Gastrocnemius medialis (tissue), 4 donors: ENCODE measurements at regions not wholly inside any gene's neighbourhood (a gene's known extent, or its start where the extent isn't known, plus 50 kb on each side); places are given as distances from the start of the nearest gene placed in this dataset.

Source experiments
- ATAC-seq, 2 donors: fragments of 150-250 bp; one replicate each; pipeline ENCODE4 v1.9.1; 2016
- DNase-seq, 2 donors: peaks; one replicate each; pipeline ENCODE4 v3.0.0-alpha.2; 2019
- H3K27ac ChIP-seq, 4 donors: fragments of 200-600 bp; sonication (generic); 1 replicate in 1 of 4; 2 replicates in 3 of 4; pipeline ENCODE4 v1.5.1; 2016 to 2018; ENCODE audit warnings: mild to moderate bottlenecking in 2 of 4, moderate library complexity in 1 of 4
- H3K27me3 ChIP-seq, 3 donors: fragments of 200-600 bp; sonication (generic) in 2 of 3; 1 replicate in 1 of 3; 2 replicates in 2 of 3; pipeline versions ENCODE4 v1.5.1 to v1.6.0; 2016 to 2019; ENCODE audit warnings: mild to moderate bottlenecking in 1 of 3, moderate library complexity in 1 of 3
- H3K36me3 ChIP-seq, 2 donors: fragments of 200-600 bp; sonication (generic) in 1 of 2; one replicate each; pipeline ENCODE4 v1.5.1; 2017 to 2018
- H3K4me1 ChIP-seq, 2 donors: fragments of 200-600 bp; sonication (generic) in 1 of 2; one replicate each; pipeline ENCODE4 v1.5.1; 2016 to 2017; ENCODE audit warnings: mild to moderate bottlenecking in 2 of 2
- H3K4me3 ChIP-seq, 4 donors: fragments of 200-600 bp; sonication (generic) in 3 of 4; 1 replicate in 1 of 4; 2 replicates in 3 of 4; pipeline ENCODE4 v1.5.1; 2016 to 2019; ENCODE audit warnings: mild to moderate bottlenecking in 2 of 4
- H3K9me3 ChIP-seq, 3 donors: fragments of 200-600 bp; sonication (generic) in 2 of 3; 1 replicate in 1 of 3; 2 replicates in 2 of 3; pipeline ENCODE4 v1.5.1; 2016 to 2019
- CTCF ChIP-seq, 5 experiments: fragments of 450-650 bp in 3 of 5; fragments of 200-600 bp in 2 of 5; sonication (generic) in 2 of 5; IDR thresholded peaks in 4 of 5; conservative IDR thresholded peaks in 1 of 5; 1 replicate in 4 of 5; 2 replicates in 1 of 5; pipeline ENCODE4 v1.5.1; 2016 to 2019; ENCODE audit warnings: antibody characterized with exemption in 5 of 5, mild to moderate bottlenecking in 3 of 5, moderate library complexity in 3 of 5
- POLR2A ChIP-seq, 2 donors: fragments of 450-650 bp; IDR thresholded peaks; one replicate each; pipeline ENCODE4 v1.6.1; 2017; ENCODE audit warnings: antibody characterized with exemption in 2 of 2, mild to moderate bottlenecking in 2 of 2, moderate library complexity in 2 of 2
- in situ Hi-C, 4 donors: fragments of 200-750 bp; cut with MboI; loops; one replicate each; pipeline versions ENCODE4 v1.15.0 to v1.8.0; 2017; ENCODE audit warnings: low sequenced_read_pairs in 4 of 4
- intact Hi-C: fragments of 100-400 bp; cut with DNase I; formaldehyde crosslinking; loops from one replicate; pipeline ENCODE4 v1.15.1; 2023; ENCODE audit warnings: low total_unique reads

- no peak overlapping the region for H3K4me3 ChIP-seq
- no peaks in the 10 kb centered on the region for H3K4me1 ChIP-seq
- H3K27ac ChIP-seq = no peak overlapping the region
- H3K27me3 ChIP-seq = no peaks in the 10 kb centered on the region
- in situ Hi-C loops (no loop called here), intact Hi-C loops (no loop called here)
- DNase-seq = no peak
- H3K36me3 ChIP-seq = no peaks in the 10 kb centered on the region
- H3K9me3 ChIP-seq = peaks cover 0 to 13% (median 3%) of the 10 kb centered on the region in 3 donors
- TF ChIP-seq POLR2A (IDR thresholded peaks at IDR 0.05) = no peak
- TF ChIP-seq CTCF (IDR thresholded peaks at IDR 0.05 in 4 of 5, conservative IDR thresholded peaks at IDR 0.05 in 1 of 5) = no peak
- ATAC-seq = no peak
Measured at GRCh38 chr2:239619369-239619768, 218.5 kb upstream of the HDAC4 start.

- TF ChIP-seq POLR2A (IDR thresholded peaks at IDR 0.05) (no peak), CTCF (IDR thresholded peaks at IDR 0.05 in 4 of 5, conservative IDR thresholded peaks at IDR 0.05 in 1 of 5) (no peak)
- ATAC-seq (no peak), DNase-seq (no peak)
- intact Hi-C loops (no loop called here), in situ Hi-C loops (no loop called here)
- Histone ChIP-seq H3K4me3 (no peak overlapping the region), H3K36me3 (no peaks in the 10 kb centered on the region), H3K9me3 (peaks cover 0 to 13% (median 3%) of the 10 kb centered on the region in 3 donors), H3K27me3 (no peaks in the 10 kb centered on the region), H3K27ac (no peak overlapping the region), H3K4me1 (no peaks in the 10 kb centered on the region)
Measured at GRCh38 chr2:239616729-239617128, 215.9 kb upstream of the HDAC4 start.

- intact Hi-C loops = no loop called here
- Histone ChIP-seq H3K4me3 (no peak overlapping the region), H3K27ac (no peak overlapping the region), H3K4me1 (no peaks in the 10 kb centered on the region), H3K27me3 (peaks cover 0 to 4% (median 0%) of the 10 kb centered on the region in 3 donors), H3K36me3 (no peaks in the 10 kb centered on the region), H3K9me3 (peaks cover 0 to 3% (median 2%) of the 10 kb centered on the region in 3 donors)
- DNase-seq (no peak), ATAC-seq (no peak)
- TF ChIP-seq POLR2A (IDR thresholded peaks at IDR 0.05) = no peak
- TF ChIP-seq CTCF (IDR thresholded peaks at IDR 0.05 in 4 of 5, conservative IDR thresholded peaks at IDR 0.05 in 1 of 5) = no peak
- in situ Hi-C loops = no loop called here
Measured at GRCh38 chr2:239612133-239612532, 211.3 kb upstream of the HDAC4 start.

- Histone ChIP-seq H3K27me3 (peaks cover 0 to 4% (median 0%) of the 10 kb centered on the region in 3 donors), H3K4me1 (no peaks in the 10 kb centered on the region), H3K4me3 (no peak overlapping the region), H3K9me3 (peaks cover 0 to 3% (median 0%) of the 10 kb centered on the region in 3 donors), H3K36me3 (no peaks in the 10 kb centered on the region), H3K27ac (no peak overlapping the region)
- intact Hi-C loops (no loop called here), in situ Hi-C loops (no loop called here)
- DNase-seq (no peak), ATAC-seq (no peak)
- TF ChIP-seq CTCF (IDR thresholded peaks at IDR 0.05 in 4 of 5, conservative IDR thresholded peaks at IDR 0.05 in 1 of 5) (no peak), POLR2A (IDR thresholded peaks at IDR 0.05) (no peak)
Measured at GRCh38 chr2:239611222-239611795, 210.5 kb upstream of the HDAC4 start.
